Choroid plexus epithelial cell (primary cell): ENCODE measurements at regions not wholly inside any gene's neighbourhood (a gene's known extent, or its start where the extent isn't known, plus 50 kb on each side); places are given as distances from the start of the nearest gene placed in this dataset.
"Not testable (repeated sequence)": the region's sequence is repeated elsewhere in the genome, so short reads cannot be mapped to it uniquely, and the experiment has no call there.

Source experiments
- DNase-seq: peaks from one replicate; pipeline ENCODE4 v3.0.0-alpha.2; 2010; ENCODE audit warnings: low read depth
- H3K4me3 ChIP-seq: 2 replicates; pipeline ENCODE4 v1.5.1; 2011; ENCODE audit warnings: low read depth, mild to moderate bottlenecking, control low read depth, low read length, moderate library complexity
- CTCF ChIP-seq: conservative IDR thresholded peaks from 2 replicates; pipeline ENCODE4 v1.5.1; 2011; ENCODE audit warnings: low read depth, mild to moderate bottlenecking, control low read depth, inconsistent platforms, low read length, moderate library complexity

- DNase-seq, result no peak
- no peak for TF ChIP-seq CTCF
- H3K4me3 ChIP-seq, result no peak overlapping the region
Observed at GRCh38 chr1:90308421-90308820, 313.5 kb downstream of the ZNF326 start.

DNA sequence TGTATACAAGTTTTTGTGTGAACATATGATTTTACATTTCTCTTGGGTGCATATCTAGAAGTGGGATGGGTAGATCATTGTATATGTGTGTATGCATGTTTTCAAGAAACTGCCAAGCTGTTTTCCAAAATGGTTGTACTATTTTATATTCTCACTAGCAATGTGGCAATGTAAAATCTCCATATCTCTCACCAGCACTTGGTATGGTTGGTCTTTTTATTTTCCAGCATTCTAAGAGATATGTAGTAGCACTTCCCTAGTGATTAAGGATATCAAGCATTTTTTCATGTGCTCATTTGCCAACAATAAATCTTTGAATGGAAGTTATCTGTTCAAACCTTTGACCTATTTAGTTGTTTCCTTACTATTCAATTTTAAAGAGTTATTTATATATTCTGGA lies 310.7 kb downstream of the ZNF326 start:
- DNase-seq, result no peak
- H3K4me3 ChIP-seq, result no peak overlapping the region
- TF ChIP-seq CTCF, result no peak

GRCh38 chr1:90296327-90296726 lies 301.4 kb downstream of the ZNF326 start:
- H3K4me3 ChIP-seq, result no peak overlapping the region
- DNase-seq, result no peak
- no peak for TF ChIP-seq CTCF

GRCh38 chr1:90295534-90295933 lies 300.6 kb downstream of the ZNF326 start:
- TF ChIP-seq CTCF, result no peak
- no peak for DNase-seq
- H3K4me3 ChIP-seq, result no peak overlapping the region

DNA sequence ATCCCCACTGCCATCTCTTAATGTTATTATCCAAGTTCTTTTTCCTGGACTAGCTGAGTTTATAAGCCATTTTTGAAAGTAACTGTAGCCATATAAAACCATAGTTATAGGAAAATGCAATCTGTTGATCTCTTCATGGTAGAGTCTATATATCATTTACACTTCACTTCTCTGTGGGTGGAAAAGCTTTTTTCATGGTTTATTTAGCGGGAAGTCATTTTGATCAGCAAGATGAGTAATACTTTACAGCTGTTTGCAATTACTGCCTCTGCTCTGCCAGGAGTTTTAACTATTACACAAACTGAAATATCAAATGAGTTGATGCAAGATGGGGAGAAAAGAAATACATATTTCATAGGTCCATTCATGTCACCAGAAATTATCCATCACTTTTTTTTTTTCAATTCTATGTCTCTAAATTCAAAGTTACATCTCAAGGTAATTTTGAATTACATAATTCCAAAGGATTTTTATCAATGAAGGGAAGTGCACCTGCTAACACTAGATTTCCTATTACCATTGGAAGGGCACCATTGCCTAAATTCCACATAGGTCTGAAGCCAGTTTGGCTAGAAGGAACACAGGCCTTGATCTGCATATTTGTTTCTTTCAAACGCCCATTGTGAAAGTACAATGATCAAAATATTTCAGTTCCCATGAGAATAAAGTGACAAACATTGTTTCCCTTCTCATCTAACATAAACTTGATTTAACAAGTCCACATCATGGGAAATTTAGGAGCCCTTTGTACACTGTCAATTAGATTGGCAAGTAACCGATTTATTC lies 296.7 kb downstream of the ZNF326 start:
- no peak overlapping the region for H3K4me3 ChIP-seq
- no peak for TF ChIP-seq CTCF
- DNase-seq, result no peak

- no peak for TF ChIP-seq CTCF
- H3K4me3 ChIP-seq, result no peak overlapping the region
- DNase-seq, result no peak
Observed at GRCh38 chr1:90282811-90283210, 287.9 kb downstream of the ZNF326 start.

DNA sequence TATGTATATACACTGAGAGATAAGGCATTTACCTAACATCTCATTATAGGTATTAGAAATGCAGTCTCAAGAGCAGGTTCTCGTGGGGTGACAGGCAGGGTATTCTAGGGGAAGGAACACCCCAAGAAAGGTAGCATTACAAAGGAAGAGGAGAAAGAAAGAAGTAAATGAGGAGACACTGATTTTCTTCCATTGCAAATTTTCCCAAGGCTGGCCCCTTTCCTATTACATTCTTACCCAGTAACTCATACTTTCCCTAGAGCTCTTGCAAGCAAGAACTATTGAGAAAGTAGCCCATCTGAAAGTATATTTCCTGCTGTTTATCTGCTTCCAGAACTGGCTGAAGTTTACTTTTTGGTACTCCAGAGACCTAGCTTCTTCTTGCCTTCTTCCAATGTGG lies 287.0 kb downstream of the ZNF326 start:
- DNase-seq, H3K4me3 ChIP-seq: not testable (repeated sequence)
